Adrenal gland (tissue), 9 donors: ENCODE measurements at regions not wholly inside any gene's neighbourhood (a gene's known extent, or its start where the extent isn't known, plus 50 kb on each side); places are given as distances from the start of the nearest gene placed in this dataset.

Source experiments
- DNase-seq, 7 donors: peaks; one replicate each; pipeline ENCODE4 v3.0.0-alpha.2; 2019 to 2020
- H3K27ac ChIP-seq, 5 donors: fragments of 200-600 bp; sonication (generic) in 4 of 5; 1 replicate in 3 of 5; 2 replicates in 2 of 5; pipeline versions ENCODE4 v1.5.1 to v1.8.0; 2016 to 2020; ENCODE audit warnings: mild to moderate bottlenecking in 1 of 5
- H3K27me3 ChIP-seq: fragments of 200-600 bp; 2 replicates; pipeline ENCODE4 v1.8.0; 2021
- H3K36me3 ChIP-seq, 2 donors: fragments of 200-600 bp; replicated peaks in 1 of 2; 1 replicate in 1 of 2; 2 replicates in 1 of 2; pipeline versions ENCODE4 v1.5.1 to v1.8.0; 2018 to 2022
- H3K4me1 ChIP-seq, 2 donors: fragments of 200-600 bp; replicated peaks in 1 of 2; 1 replicate in 1 of 2; 2 replicates in 1 of 2; pipeline versions ENCODE4 v1.5.1 to v1.8.0; 2018 to 2021
- H3K4me3 ChIP-seq, 4 donors: fragments of 200-600 bp; sonication (generic) in 3 of 4; one replicate each; pipeline ENCODE4 v1.5.1; 2016 to 2018
- H3K9me3 ChIP-seq, 3 donors: fragments of 200-600 bp; sonication (generic) in 1 of 3; replicated peaks in 1 of 3; 1 replicate in 2 of 3; 2 replicates in 1 of 3; pipeline versions ENCODE4 v1.5.1 to v1.8.0; 2016 to 2021
- POLR2A ChIP-seq, 2 donors: fragments of 450-650 bp; IDR thresholded peaks; one replicate each; pipeline ENCODE4 v1.6.1; 2017; ENCODE audit warnings: antibody characterized with exemption in 2 of 2, mild to moderate bottlenecking in 2 of 2, moderate library complexity in 1 of 2
- WGBS, 4 donors: extraction: QIAGEN DNeasy Blood & Tissue Kit in 2 of 4; methylation state at CpG; one replicate each; pipeline versions ENCODE4 v1.1.5 to v1.1.7; 2013 to 2017; 5-methylcytosine and 5-hydroxymethylcytosine counted together
- intact Hi-C, 2 donors: fragments of 100-400 bp; cut with DNase I; formaldehyde crosslinking; loops; one replicate each; pipeline versions ENCODE4 v1.14.1 to v1.15.0; 2022 to 2023
- TF ChIP-seq, protein P1 (sequence below), 6 experiments: fragments of 450-650 bp in 4 of 6; fragments of 200-600 bp in 2 of 6; sonication (generic) in 1 of 6; IDR thresholded peaks; 1 replicate in 5 of 6; 2 replicates in 1 of 6; pipeline versions ENCODE4 v1.5.1 to v1.8.0; 2016 to 2021; ENCODE audit warnings: antibody characterized with exemption in 6 of 6, mild to moderate bottlenecking in 2 of 6, moderate library complexity in 1 of 6
- donor health status: healthy with polysubstance abuse.
- donor health status: Bipolar disorder and iron deficiency.
- donor health status: DM: yes; HTN: yes; CAD: no.
- donor health status: DM: no; HTN: no; CAD: no.
- donor health status: DM: no; HTN: no; CAD: no.

DNA sequence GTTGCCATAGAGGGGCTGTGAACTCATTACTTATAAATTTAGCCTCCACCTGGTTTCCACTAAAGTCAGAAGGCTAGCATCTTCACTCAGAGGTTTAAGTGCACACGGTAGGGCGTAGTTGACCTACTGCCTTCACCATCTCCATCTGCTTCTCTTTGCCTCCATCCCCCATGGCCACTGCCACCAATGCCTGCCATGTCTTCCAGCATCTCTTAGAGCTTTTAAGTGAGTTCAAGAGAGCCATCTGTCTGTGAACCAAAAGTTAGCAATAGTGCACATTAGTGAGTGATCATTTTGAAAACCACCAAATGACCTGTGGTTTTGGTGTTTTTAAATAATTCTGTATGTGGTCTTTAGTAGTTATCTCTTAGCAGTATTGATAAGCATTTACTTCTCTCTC, 102.0 kb downstream of the DMRTA1 start:
- Histone ChIP-seq H3K27me3 (no peaks in the 10 kb centered on the region), H3K4me1 (no peaks in the 10 kb centered on the region), H3K27ac (no peak overlapping the region), H3K36me3 (no peaks in the 10 kb centered on the region), H3K9me3 (no peaks in the 10 kb centered on the region), H3K4me3 (no peak overlapping the region)
- intact Hi-C loops = no loop called here
- no peak for DNase-seq
- 69 to 88% (median 79%) methylated on average over 2 of the region's 2 CpGs for WGBS, 4 donors
- TF ChIP-seq, protein P1, sequence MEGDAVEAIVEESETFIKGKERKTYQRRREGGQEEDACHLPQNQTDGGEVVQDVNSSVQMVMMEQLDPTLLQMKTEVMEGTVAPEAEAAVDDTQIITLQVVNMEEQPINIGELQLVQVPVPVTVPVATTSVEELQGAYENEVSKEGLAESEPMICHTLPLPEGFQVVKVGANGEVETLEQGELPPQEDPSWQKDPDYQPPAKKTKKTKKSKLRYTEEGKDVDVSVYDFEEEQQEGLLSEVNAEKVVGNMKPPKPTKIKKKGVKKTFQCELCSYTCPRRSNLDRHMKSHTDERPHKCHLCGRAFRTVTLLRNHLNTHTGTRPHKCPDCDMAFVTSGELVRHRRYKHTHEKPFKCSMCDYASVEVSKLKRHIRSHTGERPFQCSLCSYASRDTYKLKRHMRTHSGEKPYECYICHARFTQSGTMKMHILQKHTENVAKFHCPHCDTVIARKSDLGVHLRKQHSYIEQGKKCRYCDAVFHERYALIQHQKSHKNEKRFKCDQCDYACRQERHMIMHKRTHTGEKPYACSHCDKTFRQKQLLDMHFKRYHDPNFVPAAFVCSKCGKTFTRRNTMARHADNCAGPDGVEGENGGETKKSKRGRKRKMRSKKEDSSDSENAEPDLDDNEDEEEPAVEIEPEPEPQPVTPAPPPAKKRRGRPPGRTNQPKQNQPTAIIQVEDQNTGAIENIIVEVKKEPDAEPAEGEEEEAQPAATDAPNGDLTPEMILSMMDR (IDR thresholded peaks at IDR 0.05) = no peak
- no peak for TF ChIP-seq POLR2A (IDR thresholded peaks at IDR 0.05)

DNA sequence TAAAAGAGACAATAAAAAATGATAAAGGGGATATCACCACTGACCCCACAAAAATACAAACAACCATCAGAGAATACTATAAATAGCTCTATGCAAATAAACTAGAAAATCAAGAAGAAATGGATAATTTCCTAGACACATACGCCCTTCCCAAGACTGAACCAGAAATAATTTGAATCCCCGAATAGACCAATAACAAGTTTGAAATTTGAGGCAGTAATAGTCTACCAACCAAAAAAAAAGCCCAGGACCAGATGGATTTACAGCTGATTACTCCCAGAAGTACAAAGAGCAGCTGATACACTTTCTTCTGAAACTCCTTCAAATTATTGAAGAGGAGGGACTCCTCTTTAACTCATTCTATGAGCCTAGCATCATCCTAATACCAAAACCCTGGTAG, 128.1 kb downstream of the DMRTA1 start:
- intact Hi-C loops = no loop called here
- WGBS, 4 donors = 69 to 82% (median 74%) methylated on average over 2 of the region's 2 CpGs
- no peaks in the 10 kb centered on the region for H3K36me3 ChIP-seq
- H3K4me1 ChIP-seq = no peaks in the 10 kb centered on the region
- DNase-seq = no peak
- H3K27ac ChIP-seq = no peak overlapping the region
- H3K27me3 ChIP-seq = no peaks in the 10 kb centered on the region
- no peaks in the 10 kb centered on the region for H3K9me3 ChIP-seq
- no peak overlapping the region for H3K4me3 ChIP-seq
- TF ChIP-seq, protein P1 (IDR thresholded peaks at IDR 0.05) = no peak
- TF ChIP-seq POLR2A (IDR thresholded peaks at IDR 0.05) = no peak

DNA sequence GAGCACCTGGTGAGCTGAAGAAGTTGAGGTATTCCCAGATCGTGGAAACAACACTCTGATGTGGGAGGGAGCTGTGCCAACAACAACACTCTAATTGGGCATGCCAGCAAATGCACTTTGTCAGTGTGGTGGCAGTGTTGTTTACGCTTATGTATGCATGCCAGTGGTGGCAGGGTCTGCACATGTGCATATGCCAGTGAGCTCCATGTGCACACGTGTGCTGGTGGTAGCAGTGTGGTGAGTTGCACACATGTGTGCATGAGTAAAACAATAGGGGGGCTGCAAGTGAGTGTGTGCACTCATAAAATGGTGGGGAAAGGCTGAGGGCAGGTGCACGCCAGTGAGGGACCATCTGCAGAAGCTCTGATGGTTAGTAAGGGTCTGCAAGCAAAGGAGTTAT, 134.2 kb downstream of the DMRTA1 start:
- intact Hi-C loops = no loop called here
- Histone ChIP-seq H3K27ac (no peak overlapping the region), H3K4me1 (no peaks in the 10 kb centered on the region), H3K36me3 (no peaks in the 10 kb centered on the region), H3K9me3 (no peaks in the 10 kb centered on the region), H3K27me3 (no peaks in the 10 kb centered on the region), H3K4me3 (no peak overlapping the region)
- WGBS, 4 donors = 56 to 81% (median 64%) methylated on average over 3 to 4 of the region's 4 CpGs
- no peak for DNase-seq
- no peak for TF ChIP-seq POLR2A (IDR thresholded peaks at IDR 0.05)
- TF ChIP-seq, protein P1 (IDR thresholded peaks at IDR 0.05) = no peak

DNA sequence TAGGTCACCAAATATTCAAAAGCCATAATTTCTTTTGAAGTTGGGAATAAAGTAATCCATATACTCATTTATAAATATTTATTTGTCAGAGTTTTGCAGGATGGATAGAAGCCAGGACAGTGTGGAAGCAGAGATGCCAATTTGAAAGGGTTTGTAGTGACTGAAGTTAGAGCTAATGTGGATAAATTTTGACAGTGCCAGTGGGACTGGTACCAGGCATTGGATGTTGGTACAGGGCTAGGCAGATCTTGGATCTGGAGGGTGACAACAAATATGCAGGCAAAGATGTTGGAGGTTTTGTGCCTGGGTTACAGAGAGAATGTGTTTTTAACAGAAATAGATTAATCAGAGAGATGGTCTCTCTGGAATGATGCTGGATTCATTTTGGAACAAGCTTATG, 135.6 kb downstream of the DMRTA1 start:
- H3K9me3 ChIP-seq = no peaks in the 10 kb centered on the region
- H3K27ac ChIP-seq = no peak overlapping the region

More for the DNA sequence above, 135.6 kb downstream of the DMRTA1 start:
- intact Hi-C loops = no loop called here
- Histone ChIP-seq H3K4me3 (no peak overlapping the region), H3K4me1 (no peaks in the 10 kb centered on the region), H3K36me3 (no peaks in the 10 kb centered on the region), H3K27me3 (no peaks in the 10 kb centered on the region)
- DNase-seq = no peak
- no peak for TF ChIP-seq POLR2A (IDR thresholded peaks at IDR 0.05)
- TF ChIP-seq, protein P1 (IDR thresholded peaks at IDR 0.05) = no peak
